ENCODE measurements at regions not wholly inside any gene's neighbourhood (a gene's known extent, or its start where the extent isn't known, plus 50 kb on each side); places are given as distances from the start of the nearest gene placed in this dataset.

- DNase-seq (ENCODE audit: low spot score), result no peak
Measured at GRCh38 chr2:18889565-18890332, 300.4 kb upstream of the NT5C1B start.

DNA sequence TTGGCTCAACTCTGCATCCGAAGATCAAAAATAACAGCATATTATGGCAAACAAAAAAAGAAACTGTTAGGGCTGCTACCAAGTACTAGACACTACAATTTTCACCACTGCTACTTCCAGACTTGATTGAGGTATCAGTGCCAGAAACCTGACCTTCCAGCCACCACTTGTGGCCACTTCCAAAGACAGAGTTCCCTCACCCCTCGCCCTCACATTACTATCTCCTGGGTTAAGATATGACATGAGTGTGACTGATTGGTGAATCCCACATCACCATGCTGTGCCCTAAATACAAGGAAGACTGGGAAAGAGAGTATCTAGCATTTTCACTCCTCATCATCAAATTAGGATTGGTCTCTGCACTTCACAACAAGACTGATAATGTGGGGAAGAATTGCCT, 296.1 kb upstream of the NT5C1B start:
- no peak for DNase-seq (ENCODE audit: low spot score)

GRCh38 chr2:18883616-18884456, 294.5 kb upstream of the NT5C1B start:
- DNase-seq (ENCODE audit: low spot score), result peak; percentile 29

DNA sequence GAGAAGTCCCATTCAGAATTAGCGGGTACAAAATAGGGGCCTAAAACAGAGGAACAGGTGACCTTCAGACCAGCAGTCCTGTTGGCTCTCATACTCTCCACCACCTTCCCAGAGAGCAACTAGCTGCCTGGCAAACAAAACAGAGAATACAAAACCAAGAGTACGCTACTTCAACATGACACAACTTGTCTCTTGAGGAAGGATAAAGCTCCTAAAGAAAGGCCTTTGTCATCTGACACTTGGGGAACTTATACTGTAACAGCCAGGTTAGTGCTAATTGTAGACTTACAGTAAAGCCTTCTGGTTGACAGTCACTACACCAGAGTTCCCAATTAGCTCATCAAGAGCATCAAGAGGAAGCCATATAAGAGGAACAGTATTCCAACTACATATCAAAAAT, 282.1 kb upstream of the NT5C1B start:
- no peak for DNase-seq (ENCODE audit: low spot score)

DNA sequence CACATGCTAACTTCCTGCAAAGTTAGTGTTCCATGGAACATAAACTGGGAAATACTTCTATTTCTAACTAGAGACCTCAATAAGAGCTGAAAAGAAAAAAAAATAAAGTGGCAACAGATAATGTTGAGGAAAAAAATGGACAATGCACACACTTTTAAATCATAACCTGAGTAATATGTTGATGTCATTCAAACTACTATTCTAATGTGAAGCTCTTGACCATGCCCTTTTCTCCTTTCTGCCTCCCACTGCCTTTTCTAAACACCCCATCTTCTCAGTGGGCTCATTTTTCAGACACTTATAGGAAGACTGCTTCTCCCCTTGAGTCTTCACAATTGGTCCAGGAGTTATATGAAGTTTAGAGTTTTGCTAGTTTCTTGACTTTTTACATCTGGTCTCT, 280.9 kb upstream of the NT5C1B start:
- DNase-seq (ENCODE audit: low spot score), result no peak

DNA sequence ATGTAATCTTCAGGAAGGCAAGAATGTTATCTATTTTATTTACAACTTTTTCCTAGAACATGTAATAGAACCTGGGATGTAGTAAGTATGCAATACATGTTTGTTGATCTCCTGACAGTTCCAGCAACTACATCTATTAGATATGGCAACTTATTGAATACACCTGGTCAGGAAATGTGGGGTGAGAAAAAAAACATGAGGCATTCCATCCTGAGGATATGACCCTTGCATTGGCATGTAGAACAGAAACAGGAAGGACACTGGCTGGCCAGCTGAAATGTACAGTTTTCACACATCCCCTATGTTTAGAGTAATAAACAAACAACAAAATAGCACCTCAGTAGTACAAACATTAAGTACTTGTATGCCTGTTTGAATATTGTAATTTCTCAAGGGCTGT, 272.6 kb upstream of the NT5C1B start:
- DNase-seq (ENCODE audit: low spot score), result no peak

DNA sequence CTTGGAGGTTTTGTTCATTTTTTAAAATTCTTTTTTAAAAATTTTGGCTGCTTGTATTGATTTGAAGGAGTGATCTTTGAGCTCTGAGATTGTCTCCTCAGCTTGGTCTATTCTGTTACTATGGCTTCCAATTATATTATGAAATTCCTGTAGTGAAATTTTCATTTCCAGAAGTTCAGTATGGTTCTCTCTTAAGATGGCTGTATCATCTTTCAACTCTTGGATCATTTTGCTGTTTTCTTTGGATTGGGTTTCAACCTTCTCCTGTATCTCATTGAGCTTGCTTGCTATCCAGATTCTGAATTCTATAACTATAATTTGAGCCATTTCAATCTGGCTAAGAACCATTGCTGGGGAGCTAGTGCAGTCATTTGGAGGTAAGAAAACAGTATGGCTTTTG, 270.8 kb upstream of the NT5C1B start:
- DNase-seq (ENCODE audit: low spot score), result no peak

DNA sequence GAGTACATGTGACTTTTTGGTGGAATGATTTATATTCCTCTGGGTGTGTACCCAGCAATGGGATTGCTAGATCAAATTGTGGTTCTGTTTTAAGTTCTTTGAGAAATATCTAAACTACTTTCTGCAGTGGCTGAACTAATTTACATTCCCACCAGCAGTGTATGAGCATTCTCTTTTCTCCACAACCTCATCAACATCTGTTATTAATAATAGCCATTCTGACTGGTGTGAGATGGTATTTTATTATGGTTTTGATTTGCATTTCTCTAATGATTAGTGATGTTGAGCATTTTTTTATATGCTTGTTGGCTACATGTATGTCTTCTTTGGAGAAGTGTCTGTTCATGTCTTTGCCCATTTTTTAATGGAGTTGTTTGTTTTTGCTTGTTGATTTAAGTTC, 267.4 kb upstream of the NT5C1B start:
- DNase-seq (ENCODE audit: low spot score), result no peak

DNA sequence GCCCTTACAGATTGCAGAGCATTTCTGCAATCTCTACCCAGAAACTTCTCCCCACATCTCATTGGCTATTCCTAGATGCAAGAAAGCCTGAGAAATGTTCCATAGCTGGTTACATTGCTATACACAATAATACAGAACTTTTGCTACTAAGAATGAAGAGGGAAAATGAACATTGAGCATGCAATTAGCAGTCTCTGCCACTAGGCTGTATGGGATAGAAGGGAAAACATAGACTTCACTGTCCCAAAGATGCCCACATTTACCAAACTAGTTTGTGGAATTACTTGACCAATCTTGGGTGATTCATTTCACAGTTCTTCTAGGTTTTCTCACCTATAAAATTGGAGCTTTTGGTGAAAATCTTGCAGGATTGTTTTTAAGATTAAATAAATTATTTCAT, 265.7 kb upstream of the NT5C1B start:
- DNase-seq (ENCODE audit: low spot score), result peak; percentile 18

GRCh38 chr2:18849841-18850578, 260.6 kb upstream of the NT5C1B start:
- peak; percentile 64 for DNase-seq (ENCODE audit: low spot score)

DNA sequence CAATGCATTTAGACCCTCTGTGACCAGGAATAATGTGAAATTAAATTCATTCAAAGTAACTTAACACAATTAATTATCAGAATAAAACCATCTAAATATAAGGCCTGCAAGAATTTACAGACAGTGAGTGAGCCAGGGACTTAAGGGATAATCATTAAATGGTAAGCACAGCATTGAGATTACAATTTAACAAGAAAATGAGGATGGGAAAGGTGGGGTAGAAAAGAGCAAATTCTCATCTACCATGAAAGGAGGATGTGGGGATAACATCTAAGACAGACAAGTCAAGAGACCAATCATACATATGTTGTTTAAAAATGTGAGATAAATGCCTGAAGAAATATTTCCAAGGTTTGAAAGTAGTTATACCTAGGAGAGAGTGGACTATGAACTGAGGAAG, 259.3 kb upstream of the NT5C1B start:
- peak; percentile 65 for DNase-seq (ENCODE audit: low spot score)

DNA sequence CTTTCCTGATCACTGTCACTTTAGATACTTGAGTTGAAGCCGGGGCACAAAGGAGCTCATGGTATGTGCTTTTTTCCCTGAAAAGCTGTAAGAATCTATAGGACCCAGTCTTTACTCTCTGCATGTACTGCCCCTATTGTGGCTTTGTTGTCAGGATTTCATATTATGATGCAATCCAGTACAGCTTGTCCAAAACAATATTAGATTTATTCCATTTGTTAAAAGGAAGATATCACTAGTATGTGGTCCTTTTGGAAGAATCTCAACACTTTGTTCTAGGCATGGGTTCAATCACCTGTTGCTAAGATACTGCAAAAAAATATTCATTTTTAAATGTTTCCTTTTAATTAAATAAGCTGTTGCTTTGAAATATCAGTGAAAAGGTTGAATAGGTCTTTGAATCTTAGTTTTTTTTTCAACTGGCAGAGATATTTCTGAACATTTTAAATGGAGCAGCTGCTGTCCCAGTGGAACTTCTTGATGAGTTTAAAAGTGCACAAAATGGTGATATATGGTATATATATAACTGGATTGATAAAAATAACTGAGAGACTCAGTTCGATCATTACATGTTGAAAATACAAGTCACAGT, 256.6 kb upstream of the NT5C1B start:
- DNase-seq (ENCODE audit: low spot score), result no peak

GRCh38 chr2:18842836-18843235, 253.5 kb upstream of the NT5C1B start:
- DNase-seq (ENCODE audit: low spot score), result no peak

GRCh38 chr2:18841248-18842150, 252.1 kb upstream of the NT5C1B start:
- no peak for DNase-seq (ENCODE audit: low spot score)

DNA sequence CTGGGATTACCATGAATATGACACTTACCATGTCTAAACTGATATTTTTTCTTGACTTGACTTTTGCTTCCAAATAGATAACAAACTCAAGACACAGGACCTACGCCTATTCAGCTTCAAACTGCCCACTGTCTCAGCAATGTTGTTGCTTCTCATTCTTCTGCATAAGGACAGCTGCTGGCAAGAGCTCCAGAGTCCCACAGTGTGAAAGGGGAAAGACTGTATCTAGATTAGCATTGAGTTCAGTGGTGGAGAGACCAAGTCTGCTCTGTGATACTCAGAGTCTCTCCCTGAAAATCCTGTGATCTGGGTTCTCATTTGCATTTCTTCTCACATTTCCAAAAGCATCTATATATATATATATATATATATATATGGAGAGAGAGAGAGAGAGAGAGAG, 247.9 kb upstream of the NT5C1B start:
- no peak for DNase-seq (ENCODE audit: low spot score)

GRCh38 chr2:18836436-18836835, 247.1 kb upstream of the NT5C1B start:
- no peak for DNase-seq (ENCODE audit: low spot score)

DNA sequence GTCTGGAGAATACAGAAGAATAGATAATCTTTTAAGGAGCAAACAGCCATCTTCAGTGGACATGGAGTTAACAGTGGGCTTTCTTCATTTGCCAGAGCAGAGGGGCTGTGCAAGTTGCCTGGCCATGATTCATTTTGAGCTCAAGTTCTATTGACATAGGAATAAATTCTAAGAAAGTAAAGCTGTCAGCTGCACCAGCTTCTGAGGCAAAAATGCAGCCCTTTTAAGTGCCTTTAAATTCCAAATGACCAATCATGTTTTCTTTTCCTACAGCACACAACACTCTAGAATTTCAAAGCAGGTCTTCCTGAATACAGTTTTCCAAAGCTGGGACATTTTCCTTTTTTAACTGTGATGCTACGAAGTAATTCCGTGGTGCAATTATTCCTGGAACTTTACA, 246.4 kb upstream of the NT5C1B start:
- DNase-seq (ENCODE audit: low spot score), result no peak

GRCh38 chr2:18834341-18834740, 245.0 kb upstream of the NT5C1B start:
- peak; percentile 94 for DNase-seq (ENCODE audit: low spot score)

- no peak for DNase-seq (ENCODE audit: low spot score)
Measured at GRCh38 chr2:18833941-18834340, 244.6 kb upstream of the NT5C1B start.

DNA sequence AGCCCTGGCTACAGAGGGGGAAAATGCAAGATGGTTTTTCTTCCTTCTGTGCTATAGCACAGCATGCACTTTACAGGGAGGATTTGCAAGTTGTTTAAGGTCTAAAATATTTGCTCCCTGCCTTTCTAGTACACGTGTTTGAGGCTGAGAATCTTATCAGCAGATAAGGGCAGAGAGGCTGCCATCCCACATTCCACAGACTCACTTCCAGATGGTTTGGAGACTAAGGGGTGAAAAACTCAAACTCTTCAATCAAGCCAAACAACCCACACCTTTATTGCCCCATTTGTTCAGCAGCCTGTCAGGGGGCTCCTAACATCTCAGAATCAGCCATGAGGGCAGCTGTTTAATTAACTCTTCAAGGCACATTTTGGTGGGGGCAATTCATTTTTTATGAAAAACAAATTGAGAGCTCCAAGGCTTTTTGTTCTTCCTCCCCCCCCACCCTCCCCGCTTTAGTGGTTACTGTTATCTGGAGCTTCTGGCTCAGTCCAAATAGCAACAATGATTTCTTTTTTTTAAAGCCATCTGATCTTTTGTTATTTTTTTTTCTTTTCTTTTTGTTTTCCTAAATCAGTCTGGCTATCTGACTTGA, 242.6 kb upstream of the NT5C1B start:
- no peak for DNase-seq (ENCODE audit: low spot score)

DNA sequence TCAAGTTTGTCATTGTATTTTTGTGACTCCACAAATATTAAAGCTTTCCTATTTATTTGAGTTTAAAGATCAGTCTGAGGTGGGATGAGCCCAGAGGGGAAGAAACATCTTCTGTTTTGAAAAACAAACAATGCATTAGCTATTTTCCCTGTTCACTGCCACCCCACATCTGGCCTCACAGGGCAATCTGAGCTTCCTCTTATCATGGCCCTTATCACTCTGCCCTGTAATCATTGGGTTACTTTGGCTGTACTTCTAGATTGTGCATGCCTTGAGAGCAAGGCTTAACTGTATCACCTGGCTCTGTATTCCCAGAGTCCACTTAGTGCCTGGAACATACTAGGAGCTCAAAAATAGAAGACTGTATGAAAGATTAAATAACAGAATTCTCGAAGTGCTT, 241.6 kb upstream of the NT5C1B start:
- DNase-seq (ENCODE audit: low spot score), result no peak
